Posterior vena cava (tissue), 2 donors: ENCODE measurements at regions not wholly inside any gene's neighbourhood (a gene's known extent, or its start where the extent isn't known, plus 50 kb on each side); places are given as distances from the start of the nearest gene placed in this dataset.
"Not testable (repeated sequence)": the region's sequence is repeated elsewhere in the genome, so short reads cannot be mapped to it uniquely, and the experiment has no call there.

Experiments used
- DNase-seq: peaks from one replicate; pipeline ENCODE4 v3.0.0-alpha.2; 2020; ENCODE audit warnings: low spot score
- intact Hi-C, 2 donors: fragments of 100-400 bp; cut with DNase I; formaldehyde crosslinking; loops; one replicate each; pipeline versions ENCODE4 v1.14.1 to v1.14.2; 2022 to 2023
- donor health status: DM: yes; HTN: yes; CAD: no.
- donor health status: DM: yes; HTN: yes; CAD: no.

- no peak for DNase-seq
- intact Hi-C loops: no loop called here
These were observed 1028.4 kb upstream of the INTU start for GRCh38 chr4:126604268-126604867.

GRCh38 chr4:126610933-126611332 lies 1021.8 kb upstream of the INTU start:
- DNase-seq: no peak
- intact Hi-C loops: no loop called here

GRCh38 chr4:126611900-126612299 lies 1020.9 kb upstream of the INTU start:
- DNase-seq: no peak
- intact Hi-C loops: no loop called here

- intact Hi-C loops: no loop called here
- no peak for DNase-seq
These were observed 1018.4 kb upstream of the INTU start for GRCh38 chr4:126614356-126614855.

GRCh38 chr4:126616795-126617194 lies 1016.0 kb upstream of the INTU start:
- no peak for DNase-seq
- intact Hi-C loops: no loop called here

- DNase-seq: no peak
- intact Hi-C loops: no loop called here
These were observed 1005.5 kb upstream of the INTU start for GRCh38 chr4:126627255-126627654.

GRCh38 chr4:126628933-126629332 lies 1003.8 kb upstream of the INTU start:
- DNase-seq: no peak
- intact Hi-C loops: no loop called here

- DNase-seq: no peak
- intact Hi-C loops: no loop called here
These were observed 1002.5 kb upstream of the INTU start for GRCh38 chr4:126630230-126630629.

GRCh38 chr4:126633306-126633705 lies 999.5 kb upstream of the INTU start:
- no peak for DNase-seq
- intact Hi-C loops: no loop called here

GRCh38 chr4:126637706-126638105 lies 995.1 kb upstream of the INTU start:
- intact Hi-C loops: no loop called here
- DNase-seq: no peak

- no peak for DNase-seq
- intact Hi-C loops: no loop called here
These were observed 985.4 kb upstream of the INTU start for GRCh38 chr4:126647320-126647719.

GRCh38 chr4:126647756-126648397 lies 984.9 kb upstream of the INTU start:
- no peak for DNase-seq
- intact Hi-C loops: no loop called here

- no peak for DNase-seq
- intact Hi-C loops: no loop called here
These were observed 974.3 kb upstream of the INTU start for GRCh38 chr4:126658411-126658810.

GRCh38 chr4:126661194-126661593 lies 971.6 kb upstream of the INTU start:
- intact Hi-C loops: no loop called here
- DNase-seq: no peak

- intact Hi-C loops: no loop called here
- DNase-seq: no peak
These were observed 967.9 kb upstream of the INTU start for GRCh38 chr4:126664839-126665238.

GRCh38 chr4:126670038-126670437 lies 962.7 kb upstream of the INTU start:
- intact Hi-C loops: not testable (repeated sequence)

GRCh38 chr4:126678618-126679017 lies 954.1 kb upstream of the INTU start:
- no peak for DNase-seq
- intact Hi-C loops: no loop called here

More at GRCh38 chr4:126670038-126670437, 962.7 kb upstream of the INTU start:
- not testable (repeated sequence) for DNase-seq

- intact Hi-C loops: no loop called here
- DNase-seq: no peak
These were observed 953.5 kb upstream of the INTU start for GRCh38 chr4:126679303-126679702.

GRCh38 chr4:126682250-126682649 lies 950.5 kb upstream of the INTU start:
- DNase-seq: no peak
- intact Hi-C loops: no loop called here

GRCh38 chr4:126686491-126686890 lies 946.3 kb upstream of the INTU start:
- no peak for DNase-seq

GRCh38 chr4:126687655-126688358 lies 945.0 kb upstream of the INTU start:
- intact Hi-C loops: no loop called here
- no peak for DNase-seq

More at GRCh38 chr4:126686491-126686890, 946.3 kb upstream of the INTU start:
- intact Hi-C loops: no loop called here
